ENCODE measurements at regions not wholly inside any gene's neighbourhood (a gene's known extent, or its start where the extent isn't known, plus 50 kb on each side); places are given as distances from the start of the nearest gene placed in this dataset.

- Histone ChIP-seq H3K4me3 (no peak overlapping the region), H3K27ac (no peak overlapping the region), H3K27me3 (no peaks in the 10 kb centered on the region), H3K9me3 (no peaks in the 10 kb centered on the region), H3K4me1 (no peaks in the 10 kb centered on the region), H3K36me3 (no peaks in the 10 kb centered on the region)
- TF ChIP-seq POLR2A (IDR thresholded peaks at IDR 0.05) = no peak
- no peak for TF ChIP-seq CTCF (IDR thresholded peaks at IDR 0.05 in 4 of 5, conservative IDR thresholded peaks at IDR 0.05 in 1 of 5)
- ATAC-seq (no peak), DNase-seq (no peak)
- intact Hi-C loops (cut with DNase I; ENCODE audit: low total_unique reads) = no loop called here
- in situ Hi-C loops (cut with MboI; ENCODE audit: low sequenced_read_pairs in 4 of 4) = no loop called here
Measured at GRCh38 chr21:17085707-17086106, 427.1 kb upstream of the CXADR start.

- Histone ChIP-seq H3K4me1 (no peaks in the 10 kb centered on the region), H3K9me3 (no peaks in the 10 kb centered on the region), H3K27ac (no peak overlapping the region), H3K4me3 (no peak overlapping the region), H3K27me3 (no peaks in the 10 kb centered on the region), H3K36me3 (no peaks in the 10 kb centered on the region)
- DNase-seq (no peak), ATAC-seq (no peak)
- in situ Hi-C loops (cut with MboI; ENCODE audit: low sequenced_read_pairs in 4 of 4) (no loop called here), intact Hi-C loops (cut with DNase I; ENCODE audit: low total_unique reads) (no loop called here)
- TF ChIP-seq POLR2A (IDR thresholded peaks at IDR 0.05) (no peak), CTCF (IDR thresholded peaks at IDR 0.05 in 4 of 5, conservative IDR thresholded peaks at IDR 0.05 in 1 of 5) (no peak)
Measured at GRCh38 chr21:17088500-17088899, 424.3 kb upstream of the CXADR start.

GRCh38 chr21:17089091-17089491 is 423.8 kb upstream of the CXADR start:
- TF ChIP-seq CTCF (IDR thresholded peaks at IDR 0.05 in 4 of 5, conservative IDR thresholded peaks at IDR 0.05 in 1 of 5) = no peak
- no peak for TF ChIP-seq POLR2A (IDR thresholded peaks at IDR 0.05)
- in situ Hi-C loops (cut with MboI; ENCODE audit: low sequenced_read_pairs in 4 of 4) (no loop called here), intact Hi-C loops (cut with DNase I; ENCODE audit: low total_unique reads) (no loop called here)
- Histone ChIP-seq H3K4me3 (no peak overlapping the region), H3K36me3 (no peaks in the 10 kb centered on the region), H3K27ac (no peak overlapping the region), H3K9me3 (no peaks in the 10 kb centered on the region), H3K4me1 (no peaks in the 10 kb centered on the region), H3K27me3 (no peaks in the 10 kb centered on the region)
- DNase-seq = no peak
- no peak for ATAC-seq

- TF ChIP-seq CTCF (IDR thresholded peaks at IDR 0.05 in 4 of 5, conservative IDR thresholded peaks at IDR 0.05 in 1 of 5) = no peak
- no peak for TF ChIP-seq POLR2A (IDR thresholded peaks at IDR 0.05)
- intact Hi-C loops (cut with DNase I; ENCODE audit: low total_unique reads) (no loop called here), in situ Hi-C loops (cut with MboI; ENCODE audit: low sequenced_read_pairs in 4 of 4) (no loop called here)
Measured at GRCh38 chr21:17101696-17102095, 411.1 kb upstream of the CXADR start.

GRCh38 chr21:17105932-17106331 is 406.9 kb upstream of the CXADR start:
- ATAC-seq (no peak), DNase-seq (no peak)
- Histone ChIP-seq H3K4me1 (no peaks in the 10 kb centered on the region), H3K27ac (no peak overlapping the region), H3K9me3 (no peaks in the 10 kb centered on the region), H3K36me3 (no peaks in the 10 kb centered on the region), H3K27me3 (no peaks in the 10 kb centered on the region), H3K4me3 (no peak overlapping the region)
- in situ Hi-C loops (cut with MboI; ENCODE audit: low sequenced_read_pairs in 4 of 4) = no loop called here
- intact Hi-C loops (cut with DNase I; ENCODE audit: low total_unique reads) = no loop called here
- no peak for TF ChIP-seq CTCF (IDR thresholded peaks at IDR 0.05 in 4 of 5, conservative IDR thresholded peaks at IDR 0.05 in 1 of 5)
- TF ChIP-seq POLR2A (IDR thresholded peaks at IDR 0.05) = no peak

More at GRCh38 chr21:17101696-17102095, 411.1 kb upstream of the CXADR start:
- no peaks in the 10 kb centered on the region for H3K9me3 ChIP-seq
- H3K27ac ChIP-seq = no peak overlapping the region
- H3K4me1 ChIP-seq = no peaks in the 10 kb centered on the region
- H3K27me3 ChIP-seq = no peaks in the 10 kb centered on the region
- ATAC-seq (no peak), DNase-seq (no peak)
- H3K4me3 ChIP-seq = no peak overlapping the region
- no peaks in the 10 kb centered on the region for H3K36me3 ChIP-seq

Measured in gastrocnemius medialis (tissue), 4 donors.